ENCODE measurements at regions not wholly inside any gene's neighbourhood (a gene's known extent, or its start where the extent isn't known, plus 50 kb on each side); places are given as distances from the start of the nearest gene placed in this dataset.

DNA sequence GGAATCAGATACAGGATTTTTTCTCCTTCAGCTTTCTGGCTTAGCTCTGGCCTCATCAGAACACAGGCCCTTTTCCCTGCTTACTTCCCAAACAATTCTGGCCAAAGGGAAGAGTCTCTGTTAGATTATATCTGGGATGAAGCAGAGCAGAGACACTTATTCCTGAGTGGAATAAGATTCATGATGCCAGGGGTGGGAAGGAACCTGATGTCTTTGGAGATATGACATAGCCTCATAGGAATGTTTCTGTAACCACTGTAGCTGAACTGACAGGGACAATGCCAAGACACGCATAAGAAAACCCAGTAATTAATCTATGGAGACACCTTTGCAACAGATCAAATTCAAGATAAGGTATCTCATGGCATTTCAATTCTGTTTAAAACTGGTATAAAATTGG is 177.1 kb upstream of the RAG2 start:
- TF ChIP-seq CTCF (IDR thresholded peaks at IDR 0.05) (no peak), POLR2A (IDR thresholded peaks at IDR 0.05) (no peak)
- no peaks in the 10 kb centered on the region for H3K27me3 ChIP-seq
- 61 to 89% methylated on average over 1 of the region's 1 CpG for WGBS, 2 donors
- intact Hi-C loops (cut with DNase I), result no loop called here
- H3K36me3 ChIP-seq, result no peaks in the 10 kb centered on the region
- no peak overlapping the region for H3K27ac ChIP-seq
- H3K9me3 ChIP-seq, result no peaks in the 10 kb centered on the region
- no peak for DNase-seq
- no peak overlapping the region for H3K4me3 ChIP-seq (replicated peaks in 1 of 3)
- no peaks in the 10 kb centered on the region for H3K4me1 ChIP-seq

- Histone ChIP-seq H3K36me3 (no peaks in the 10 kb centered on the region), H3K9me3 (no peaks in the 10 kb centered on the region), H3K4me3 (replicated peaks in 1 of 3) (no peak overlapping the region), H3K4me1 (no peaks in the 10 kb centered on the region), H3K27ac (no peak overlapping the region), H3K27me3 (no peaks in the 10 kb centered on the region)
- WGBS, 2 donors, result 64 to 74% methylated on average over 1 of the region's 1 CpG
- TF ChIP-seq CTCF (IDR thresholded peaks at IDR 0.05) (no peak), POLR2A (IDR thresholded peaks at IDR 0.05) (no peak)
- intact Hi-C loops (cut with DNase I), result no loop called here
- DNase-seq, result no peak
Observed at GRCh38 chr11:36774603-36775002, 176.6 kb upstream of the RAG2 start.

DNA sequence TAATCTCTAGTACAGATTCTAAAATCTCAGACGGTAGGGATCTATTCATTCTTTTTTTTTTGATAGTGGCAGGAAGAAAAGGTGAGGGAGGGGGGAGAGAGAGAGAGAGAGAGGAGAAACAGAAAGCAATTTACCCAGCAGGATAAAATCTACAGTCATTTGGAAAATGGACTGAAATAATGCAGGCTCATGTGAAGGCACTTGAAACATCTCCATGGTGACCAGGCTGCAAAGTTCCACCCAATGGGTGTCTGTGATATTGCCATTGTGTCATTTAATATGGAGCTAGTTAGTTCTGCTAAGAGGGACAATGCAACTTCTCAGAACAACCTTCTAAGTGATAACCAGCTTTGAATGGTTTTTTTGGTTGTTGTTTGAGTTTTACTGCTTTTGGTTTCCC is 165.2 kb upstream of the RAG2 start:
- Histone ChIP-seq H3K27ac (no peak overlapping the region), H3K9me3 (no peaks in the 10 kb centered on the region), H3K4me1 (no peaks in the 10 kb centered on the region), H3K36me3 (no peaks in the 10 kb centered on the region), H3K4me3 (replicated peaks in 1 of 3) (no peak overlapping the region), H3K27me3 (no peaks in the 10 kb centered on the region)
- no peak for TF ChIP-seq POLR2A (IDR thresholded peaks at IDR 0.05)
- no peak for TF ChIP-seq CTCF (IDR thresholded peaks at IDR 0.05)
- 10 to 31% methylated on average over 1 of the region's 1 CpG for WGBS, 2 donors
- peak; percentile 5 to 9 for DNase-seq
- intact Hi-C loops (cut with DNase I), result no loop called here

- DNase-seq, result no peak
- Histone ChIP-seq H3K4me3 (replicated peaks in 1 of 3) (no peak overlapping the region), H3K36me3 (no peaks in the 10 kb centered on the region), H3K4me1 (no peaks in the 10 kb centered on the region), H3K27ac (no peak overlapping the region), H3K27me3 (no peaks in the 10 kb centered on the region), H3K9me3 (no peaks in the 10 kb centered on the region)
- intact Hi-C loops (cut with DNase I), result no loop called here
- TF ChIP-seq CTCF (IDR thresholded peaks at IDR 0.05) (no peak), POLR2A (IDR thresholded peaks at IDR 0.05) (no peak)
Observed at GRCh38 chr11:36757075-36757474, 159.0 kb upstream of the RAG2 start.

DNA sequence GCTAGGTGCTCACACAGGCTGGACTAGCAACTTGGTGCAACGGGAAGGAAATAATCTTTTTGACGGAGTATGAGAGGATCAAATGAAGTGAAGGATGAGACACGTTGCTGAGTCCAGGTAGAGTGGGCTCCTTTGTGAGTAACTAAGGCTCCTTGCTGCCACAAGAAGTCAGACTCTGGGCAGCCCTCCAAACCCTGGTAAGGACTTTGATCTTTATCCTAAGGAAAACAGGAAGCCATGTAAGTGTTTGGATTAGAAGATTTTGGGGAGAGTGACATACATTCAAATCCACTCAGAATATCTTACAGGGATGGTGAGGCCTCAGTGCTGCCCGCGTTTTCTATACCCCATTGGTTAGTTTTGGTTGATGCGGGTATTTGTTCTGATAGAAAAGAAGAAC is 155.9 kb upstream of the RAG2 start:
- intact Hi-C loops (cut with DNase I), result loop anchor here (5.0 kb wide), 1 partner anchor 192 kb away; no protein-coding TSS in a partner anchor
- TF ChIP-seq POLR2A (IDR thresholded peaks at IDR 0.05), result no peak
- no peak for TF ChIP-seq CTCF (IDR thresholded peaks at IDR 0.05)
- H3K9me3 ChIP-seq, result no peaks in the 10 kb centered on the region
- H3K27me3 ChIP-seq, result no peaks in the 10 kb centered on the region
- H3K27ac ChIP-seq, result no peak overlapping the region
- H3K4me1 ChIP-seq, result no peaks in the 10 kb centered on the region
- DNase-seq, result no peak
- H3K4me3 ChIP-seq (replicated peaks in 1 of 3), result no peak overlapping the region
- H3K36me3 ChIP-seq, result no peaks in the 10 kb centered on the region
- WGBS, 2 donors, result 57 to 63% methylated on average over 6 of the region's 6 CpGs
